ENCODE measurements at regions not wholly inside any gene's neighbourhood (a gene's known extent, or its start where the extent isn't known, plus 50 kb on each side); places are given as distances from the start of the nearest gene placed in this dataset.
"Not testable (repeated sequence)": the region's sequence is repeated elsewhere in the genome, so short reads cannot be mapped to it uniquely, and the experiment has no call there.

DNA sequence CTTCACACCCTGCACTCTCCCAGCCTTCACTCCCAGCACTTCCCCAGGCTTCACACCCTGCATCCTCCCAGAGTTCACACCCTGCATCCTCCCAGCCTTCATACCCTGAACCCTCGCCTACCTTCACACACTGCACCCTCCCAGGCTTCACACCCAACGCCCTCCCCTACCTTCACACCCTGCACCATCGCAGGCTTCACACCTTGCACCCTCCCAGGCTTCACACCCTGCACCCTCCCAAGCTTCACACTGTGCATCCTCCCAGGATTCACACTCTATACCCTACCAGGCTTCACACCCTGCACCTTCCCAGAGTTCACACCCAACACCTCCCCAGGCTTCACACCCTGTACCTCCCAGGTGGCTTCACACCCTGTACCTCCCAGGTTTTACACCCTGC, 448.7 kb upstream of the MYT1L start:
- no peak for DNase-seq

GRCh38 chr2:2777876-2778275, 446.8 kb upstream of the MYT1L start:
- DNase-seq: no peak

DNA sequence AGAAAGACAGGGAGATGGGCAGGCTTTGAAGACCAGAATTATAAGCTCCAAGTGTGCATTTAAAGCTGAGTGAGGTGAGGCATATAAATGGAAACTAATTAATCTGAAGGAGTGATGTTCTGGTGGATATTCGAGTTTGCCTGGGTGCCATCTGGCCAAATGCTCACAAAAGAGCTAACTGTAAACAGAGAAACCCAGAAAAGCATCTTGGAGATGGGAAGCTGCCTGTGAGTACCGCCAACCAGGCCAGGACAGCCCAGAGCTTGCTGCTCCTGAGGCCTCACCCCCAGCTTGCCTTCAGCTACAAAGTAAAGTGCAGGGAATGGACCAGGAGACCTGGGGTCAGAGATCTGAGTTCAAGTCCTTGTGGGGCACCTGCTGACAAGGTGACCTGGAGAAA, 446.1 kb upstream of the MYT1L start:
- DNase-seq: no peak

- no peak for DNase-seq
These were observed 443.9 kb upstream of the MYT1L start for GRCh38 chr2:2775018-2775417.

DNA sequence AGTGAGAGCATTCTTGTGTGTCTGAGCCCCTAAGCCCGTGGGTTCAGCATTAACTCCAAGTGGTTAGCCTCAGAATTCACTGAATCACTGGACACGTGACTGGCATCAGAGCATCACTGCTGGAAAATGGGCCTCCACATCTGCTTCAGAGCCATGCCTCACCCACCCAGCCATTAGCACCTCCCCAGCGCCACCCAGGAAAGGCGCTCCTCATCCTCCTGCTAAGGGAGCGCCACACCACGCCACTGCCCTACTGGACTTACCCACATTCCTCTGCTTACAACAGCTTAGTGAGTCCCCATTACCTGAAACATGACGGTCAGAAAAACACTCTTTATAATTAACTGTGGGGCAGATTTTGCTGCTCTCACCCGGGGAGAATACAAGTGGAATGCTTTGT, 442.6 kb upstream of the MYT1L start:
- no peak for DNase-seq

- not testable (repeated sequence) for DNase-seq
These were observed 442.0 kb upstream of the MYT1L start for GRCh38 chr2:2773080-2773479.

GRCh38 chr2:2771721-2772411, 440.8 kb upstream of the MYT1L start:
- DNase-seq: no peak

- DNase-seq: no peak
These were observed 438.7 kb upstream of the MYT1L start for GRCh38 chr2:2769481-2770431.

- no peak for DNase-seq
These were observed 437.4 kb upstream of the MYT1L start for GRCh38 chr2:2768476-2768875.

GRCh38 chr2:2767837-2768236, 436.8 kb upstream of the MYT1L start:
- DNase-seq: no peak

DNA sequence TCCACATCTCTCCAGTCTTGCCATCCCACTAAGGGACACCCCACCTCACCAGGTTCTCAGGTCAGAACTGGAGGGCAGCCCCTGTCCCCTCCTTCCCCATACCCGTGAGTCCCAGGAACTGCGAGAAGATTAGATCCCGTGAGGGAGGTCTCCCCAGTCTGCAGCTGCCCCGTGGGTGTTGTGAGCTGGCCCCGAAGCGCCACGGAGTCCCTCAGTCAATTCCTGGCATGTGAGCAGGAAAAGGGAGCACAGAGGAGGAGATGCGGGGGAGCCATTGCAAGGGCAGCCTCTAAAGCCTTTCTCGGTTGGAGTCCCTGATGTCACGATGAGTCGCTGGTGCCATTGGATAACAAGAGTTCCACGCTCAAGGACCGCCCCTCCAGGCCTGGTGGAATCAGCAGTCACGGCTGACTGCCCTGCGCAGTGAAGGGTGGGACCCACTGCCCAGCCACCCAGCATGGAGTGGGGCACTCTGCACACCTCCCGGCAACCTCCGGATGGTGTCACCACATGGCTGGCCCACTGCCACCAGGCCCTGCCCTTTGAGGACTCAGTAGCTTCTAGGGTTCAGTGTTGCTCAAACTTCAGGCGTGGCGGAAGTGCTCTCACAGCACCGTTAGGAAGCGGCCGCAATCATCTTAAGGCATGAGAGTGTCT, 434.9 kb upstream of the MYT1L start:
- DNase-seq: no peak

DNA sequence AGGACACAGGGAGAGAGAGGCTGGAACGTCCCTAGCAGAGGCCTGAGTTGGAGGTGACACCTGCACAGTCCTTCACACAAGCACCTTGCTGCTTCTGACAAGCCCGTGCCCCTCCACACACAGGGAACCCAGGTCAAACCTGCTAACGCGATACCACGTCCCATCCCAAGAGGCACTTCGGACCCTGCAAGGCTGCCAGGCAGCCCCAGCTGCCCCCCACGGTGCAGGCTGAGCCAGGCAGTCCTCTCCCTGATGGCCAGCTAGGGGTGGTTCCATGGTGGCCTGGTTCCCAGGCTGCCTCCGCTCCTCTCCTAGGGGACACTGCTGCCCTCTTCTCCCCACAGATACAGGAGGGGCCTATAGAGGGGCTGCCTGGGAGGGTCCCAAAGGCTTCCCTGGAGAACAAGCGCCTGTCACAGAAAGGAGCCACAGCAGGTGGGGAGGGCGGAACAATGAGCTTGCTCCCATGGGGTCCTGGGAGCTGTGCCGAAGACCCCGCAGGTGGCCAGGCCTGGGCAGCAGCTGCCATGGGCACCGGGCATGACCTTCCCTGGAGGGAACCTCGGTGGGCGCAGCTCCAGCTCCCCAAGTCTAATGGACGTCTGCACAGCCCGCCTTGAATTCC, 434.2 kb upstream of the MYT1L start:
- DNase-seq: no peak

DNA sequence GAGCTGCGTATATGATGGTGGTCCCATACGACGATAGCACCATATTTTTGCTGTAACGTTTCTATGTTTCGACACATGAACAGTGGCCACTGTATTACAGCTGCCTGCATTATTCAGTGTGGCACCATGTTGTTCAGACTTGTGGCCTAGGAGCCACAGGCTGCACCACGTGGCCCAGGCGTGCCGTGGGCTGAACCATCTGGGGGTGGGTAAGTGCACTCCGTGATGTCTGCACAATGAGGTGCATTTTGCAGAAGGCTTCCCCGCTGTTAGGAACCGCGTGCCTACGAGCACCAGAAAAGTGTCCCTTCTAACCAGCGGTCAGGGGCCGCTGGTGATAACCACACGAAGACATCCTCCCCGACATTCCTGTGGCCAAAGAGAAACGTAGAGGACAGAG, 433.7 kb upstream of the MYT1L start:
- no peak for DNase-seq

GRCh38 chr2:2764001-2764355, 432.9 kb upstream of the MYT1L start:
- DNase-seq: no peak

DNA sequence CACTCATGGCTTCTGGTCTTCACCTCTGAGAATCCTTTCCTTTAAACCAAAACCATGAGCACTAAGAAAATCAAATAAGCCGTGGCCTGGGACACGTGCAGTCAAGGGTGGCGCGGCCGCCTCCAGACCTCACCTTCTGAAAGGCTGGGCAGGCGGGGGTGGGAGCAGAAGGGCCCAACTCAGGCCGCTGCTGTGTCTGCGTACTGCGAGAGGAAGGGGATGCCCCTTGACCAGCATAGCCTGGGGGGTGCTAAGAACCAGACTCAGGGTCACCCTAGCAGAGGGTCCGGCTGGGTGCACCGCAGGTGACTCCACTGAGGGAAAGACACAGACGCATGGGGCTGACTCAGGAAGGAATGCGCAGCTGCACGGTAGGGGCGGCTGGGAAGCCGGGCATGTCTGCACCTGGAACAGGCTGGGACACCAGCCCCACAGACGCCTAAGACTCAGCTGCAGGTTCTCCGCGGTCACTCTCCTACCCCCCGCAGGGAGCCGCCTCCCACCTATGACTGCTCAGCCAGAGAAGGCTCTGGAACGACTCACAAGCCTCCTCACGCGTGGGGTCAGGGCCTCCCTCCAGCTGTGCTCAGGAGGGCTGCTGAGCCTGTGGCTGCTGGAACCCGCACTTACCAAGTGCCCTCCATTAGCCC, 432.4 kb upstream of the MYT1L start:
- no peak for DNase-seq

DNA sequence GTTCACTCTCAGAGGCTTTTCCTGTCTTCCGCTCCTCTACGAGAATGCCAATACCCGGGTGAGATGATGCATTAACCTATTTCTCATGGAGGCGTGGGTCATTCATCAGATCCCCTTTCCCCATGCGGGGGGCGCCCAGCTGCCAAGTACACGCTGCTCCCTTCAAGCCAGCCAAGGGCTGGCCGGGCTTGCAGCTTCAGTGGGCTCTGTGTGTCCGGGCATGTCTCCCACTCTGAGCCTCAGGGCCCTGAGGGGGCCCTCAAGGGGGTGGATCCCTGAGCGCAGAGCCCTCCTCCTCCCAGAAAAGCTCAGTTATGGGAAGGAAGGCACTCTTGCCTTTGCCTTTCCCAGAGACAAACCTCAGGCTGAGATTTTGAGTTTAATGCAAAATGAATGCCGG, 431.8 kb upstream of the MYT1L start:
- DNase-seq: no peak

DNA sequence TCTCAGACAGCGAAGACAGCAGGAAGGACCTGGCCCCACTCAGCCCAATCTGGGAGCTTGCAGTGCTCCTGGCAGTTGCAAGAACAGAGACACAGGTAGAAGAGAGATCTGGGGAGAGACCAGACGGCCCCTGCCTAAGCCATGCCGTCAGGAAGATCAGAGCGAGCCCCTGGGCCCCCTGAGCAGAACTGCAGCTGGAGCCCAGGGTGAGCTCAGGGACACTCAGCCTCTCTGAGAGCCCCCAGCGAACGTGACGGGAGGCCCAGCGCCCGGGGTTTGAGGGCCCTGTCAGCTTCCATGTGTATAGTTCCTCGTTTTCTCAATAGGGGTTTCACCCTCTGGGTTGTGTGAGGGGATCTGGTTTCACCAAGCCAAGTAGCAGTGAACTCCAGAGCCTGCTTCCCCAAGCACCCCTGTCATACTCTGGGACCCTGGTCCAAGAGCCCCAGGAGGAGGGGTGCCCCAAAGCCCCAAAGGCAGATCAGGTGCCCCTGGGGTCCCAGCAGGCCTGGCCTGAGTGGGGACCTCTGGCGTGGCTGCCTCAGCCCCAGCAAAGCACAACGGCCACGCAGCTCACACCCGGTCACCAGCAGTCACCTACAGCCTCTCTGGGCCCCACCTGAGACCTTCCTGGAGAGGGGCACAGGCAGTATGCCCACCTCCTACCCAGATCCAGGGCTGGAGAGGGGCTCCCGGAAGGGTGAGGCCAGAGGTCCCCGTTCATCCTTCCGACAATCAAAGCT, 431.3 kb upstream of the MYT1L start:
- no peak for DNase-seq

- no peak for DNase-seq
These were observed 427.8 kb upstream of the MYT1L start for GRCh38 chr2:2758793-2759367.

DNA sequence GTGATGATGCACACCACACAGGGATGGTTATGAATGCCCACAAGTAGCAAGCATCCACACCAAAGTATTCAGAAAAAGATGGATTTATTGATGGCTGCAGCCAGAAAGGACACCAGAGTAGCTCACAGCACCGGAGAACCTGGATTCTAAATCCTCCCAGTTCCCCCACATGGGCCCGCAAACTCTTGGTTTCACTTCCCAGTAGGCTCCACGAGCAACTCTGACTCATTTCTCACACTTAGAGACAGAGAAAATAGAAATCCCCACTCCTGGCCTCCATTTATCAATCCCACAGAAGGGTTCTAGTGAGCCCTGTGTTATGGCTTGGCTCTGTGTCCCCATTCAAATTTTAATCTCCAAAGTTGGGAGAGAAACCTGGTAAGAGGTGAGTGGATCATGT, 426.7 kb upstream of the MYT1L start:
- DNase-seq: no peak

DNA sequence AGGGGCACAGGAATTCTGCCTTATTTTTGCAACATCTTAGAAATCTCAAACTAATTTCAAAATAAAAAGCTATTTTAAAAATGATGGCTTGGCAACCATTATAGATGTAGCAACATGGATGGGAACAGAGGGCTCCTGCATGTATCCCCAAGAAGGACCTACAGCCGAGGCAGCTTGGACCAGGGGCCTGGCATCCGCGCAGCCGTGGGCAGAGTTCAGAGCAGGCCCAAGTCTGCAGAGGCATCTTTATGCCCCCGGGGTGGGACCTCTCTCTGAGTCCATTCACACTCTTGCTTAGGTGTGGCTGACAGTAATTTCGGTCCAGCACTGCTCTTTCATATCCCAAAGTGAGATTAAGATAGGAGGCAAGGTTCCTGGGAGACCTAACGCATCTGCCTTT, 425.8 kb upstream of the MYT1L start:
- DNase-seq: no peak

GRCh38 chr2:2755990-2756389, 424.9 kb upstream of the MYT1L start:
- DNase-seq: no peak

DNA sequence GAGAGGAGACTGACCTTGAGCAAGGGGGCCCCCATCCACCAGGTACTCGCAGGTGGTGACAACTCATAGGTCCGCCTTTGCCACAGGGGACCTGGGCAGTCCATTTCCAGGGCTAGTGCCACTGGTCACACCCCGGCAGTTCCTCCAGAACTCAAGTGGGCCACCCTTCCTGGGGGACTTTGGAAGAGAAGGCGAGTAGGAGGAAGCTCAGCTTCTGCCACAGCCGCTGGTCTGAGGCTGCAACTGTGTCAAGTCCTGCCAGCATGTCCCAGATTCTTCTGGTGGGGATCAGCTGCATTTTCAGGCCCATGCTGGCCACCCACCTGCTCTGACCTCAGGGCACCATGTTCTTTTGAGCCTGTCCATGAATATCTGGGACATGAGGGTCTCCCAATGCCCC, 423.9 kb upstream of the MYT1L start:
- no peak for DNase-seq

All from CD4-positive, alpha-beta T cell treated with Interleukin-12 subunit alpha and Interleukin-12 subunit beta, for 1 hour (primary cell).